Mononuclear cell (primary cell): ENCODE measurements at regions not wholly inside any gene's neighbourhood (a gene's known extent, or its start where the extent isn't known, plus 50 kb on each side); places are given as distances from the start of the nearest gene placed in this dataset.

Experiments
- H3K27me3 ChIP-seq: 2 replicates; pipeline ENCODE4 v1.6.0; 2011; ENCODE audit warnings: low read length, control low read depth; ENCODE audit not compliant: insufficient read depth
- H3K4me1 ChIP-seq: 2 replicates; pipeline ENCODE4 v1.5.1; 2011; ENCODE audit warnings: mild to moderate bottlenecking, low read length, control low read depth; ENCODE audit not compliant: insufficient read depth
- H3K4me3 ChIP-seq: 2 replicates; pipeline ENCODE4 v1.5.1; 2011; ENCODE audit warnings: mild to moderate bottlenecking, low read length, moderate library complexity
- H3K9me3 ChIP-seq: 2 replicates; pipeline ENCODE4 v1.5.1; 2011; ENCODE audit warnings: low read depth, mild to moderate bottlenecking, control low read depth, low read length

GRCh38 chr1:216919060-216919970 is 196.1 kb upstream of the ESRRG start:
- no peaks in the 10 kb centered on the region for H3K9me3 ChIP-seq
- H3K4me3 ChIP-seq = no peak overlapping the region
- no peaks in the 10 kb centered on the region for H3K4me1 ChIP-seq
- no peaks in the 10 kb centered on the region for H3K27me3 ChIP-seq

- H3K4me3 ChIP-seq = no peak overlapping the region
- no peaks in the 10 kb centered on the region for H3K9me3 ChIP-seq
- H3K27me3 ChIP-seq = no peaks in the 10 kb centered on the region
- H3K4me1 ChIP-seq = no peaks in the 10 kb centered on the region
These were observed 193.7 kb upstream of the ESRRG start for GRCh38 chr1:216916890-216917438.

- H3K4me3 ChIP-seq = no peak overlapping the region
These were observed 191.7 kb upstream of the ESRRG start for GRCh38 chr1:216914974-216915373.

GRCh38 chr1:216913976-216914375 is 190.7 kb upstream of the ESRRG start:
- Histone ChIP-seq H3K9me3 (no peaks in the 10 kb centered on the region), H3K4me3 (no peak overlapping the region), H3K27me3 (no peaks in the 10 kb centered on the region), H3K4me1 (no peaks in the 10 kb centered on the region)

More at GRCh38 chr1:216914974-216915373, 191.7 kb upstream of the ESRRG start:
- Histone ChIP-seq H3K4me1 (no peaks in the 10 kb centered on the region), H3K9me3 (no peaks in the 10 kb centered on the region), H3K27me3 (no peaks in the 10 kb centered on the region)

GRCh38 chr1:216910081-216910840 is 187.0 kb upstream of the ESRRG start:
- Histone ChIP-seq H3K4me1 (no peaks in the 10 kb centered on the region), H3K27me3 (no peaks in the 10 kb centered on the region), H3K9me3 (no peaks in the 10 kb centered on the region), H3K4me3 (no peak overlapping the region)

- Histone ChIP-seq H3K9me3 (no peaks in the 10 kb centered on the region), H3K4me1 (no peaks in the 10 kb centered on the region), H3K27me3 (no peaks in the 10 kb centered on the region), H3K4me3 (no peak overlapping the region)
These were observed 184.9 kb upstream of the ESRRG start for GRCh38 chr1:216908126-216908525.

- Histone ChIP-seq H3K9me3 (no peaks in the 10 kb centered on the region), H3K27me3 (no peaks in the 10 kb centered on the region), H3K4me3 (no peak overlapping the region), H3K4me1 (no peaks in the 10 kb centered on the region)
These were observed 183.9 kb upstream of the ESRRG start for GRCh38 chr1:216907100-216907499.

GRCh38 chr1:216905781-216906180 is 182.6 kb upstream of the ESRRG start:
- Histone ChIP-seq H3K9me3 (no peaks in the 10 kb centered on the region), H3K4me3 (no peak overlapping the region), H3K27me3 (no peaks in the 10 kb centered on the region), H3K4me1 (no peaks in the 10 kb centered on the region)

GRCh38 chr1:216905137-216905536 is 181.9 kb upstream of the ESRRG start:
- H3K9me3 ChIP-seq = no peaks in the 10 kb centered on the region
- H3K4me1 ChIP-seq = no peaks in the 10 kb centered on the region
- H3K27me3 ChIP-seq = no peaks in the 10 kb centered on the region
- no peak overlapping the region for H3K4me3 ChIP-seq

- no peaks in the 10 kb centered on the region for H3K9me3 ChIP-seq
- H3K4me3 ChIP-seq = no peak overlapping the region
- no peaks in the 10 kb centered on the region for H3K4me1 ChIP-seq
These were observed 181.2 kb upstream of the ESRRG start for GRCh38 chr1:216904471-216904870.

GRCh38 chr1:216903382-216903740 is 180.1 kb upstream of the ESRRG start:
- no peaks in the 10 kb centered on the region for H3K4me1 ChIP-seq
- no peaks in the 10 kb centered on the region for H3K9me3 ChIP-seq

More at GRCh38 chr1:216904471-216904870, 181.2 kb upstream of the ESRRG start:
- no peaks in the 10 kb centered on the region for H3K27me3 ChIP-seq

GRCh38 chr1:216902669-216903381 is 179.6 kb upstream of the ESRRG start:
- no peaks in the 10 kb centered on the region for H3K9me3 ChIP-seq
- H3K4me1 ChIP-seq = no peaks in the 10 kb centered on the region
- H3K27me3 ChIP-seq = no peaks in the 10 kb centered on the region
- no peak overlapping the region for H3K4me3 ChIP-seq

More at GRCh38 chr1:216903382-216903740, 180.1 kb upstream of the ESRRG start:
- Histone ChIP-seq H3K4me3 (no peak overlapping the region), H3K27me3 (no peaks in the 10 kb centered on the region)

- Histone ChIP-seq H3K9me3 (no peaks in the 10 kb centered on the region), H3K4me3 (no peak overlapping the region), H3K4me1 (no peaks in the 10 kb centered on the region), H3K27me3 (no peaks in the 10 kb centered on the region)
These were observed 176.9 kb upstream of the ESRRG start for GRCh38 chr1:216900116-216900620.

GRCh38 chr1:216898801-216899200 is 175.6 kb upstream of the ESRRG start:
- Histone ChIP-seq H3K9me3 (no peaks in the 10 kb centered on the region), H3K4me1 (no peaks in the 10 kb centered on the region), H3K27me3 (no peaks in the 10 kb centered on the region), H3K4me3 (no peak overlapping the region)
